SK-N-SH treated with all-trans-retinoic acid at 6 μM for 48 hours (cell line): ENCODE measurements at regions not wholly inside any gene's neighbourhood (a gene's known extent, or its start where the extent isn't known, plus 50 kb on each side); places are given as distances from the start of the nearest gene placed in this dataset.

Source experiments
- ATAC-seq: fragments of 200-7000 bp; cut with Tn5 transposase; 3 replicates; pipeline ENCODE4 v1.9.1; 2020; ENCODE audit warnings: mild to moderate bottlenecking, moderate library complexity
- ARNTL ChIP-seq: fragments of 450-650 bp; formaldehyde crosslinking; IDR thresholded peaks from 2 replicates; pipeline ENCODE4 v1.5.0; 2020; ENCODE audit warnings: low read depth, mild to moderate bottlenecking, moderate library complexity, borderline replicate concordance
- BACH2 ChIP-seq: fragments of 250-450 bp; sonication (Bioruptor Pico); IDR thresholded peaks from 2 replicates; pipeline ENCODE4 v1.9.0; 2021; ENCODE audit warnings: mild to moderate bottlenecking, borderline replicate concordance
- CREB5 ChIP-seq: fragments of 250-450 bp; sonication (Bioruptor Pico); IDR thresholded peaks from 2 replicates; pipeline ENCODE4 v1.5.1; 2020; ENCODE audit warnings: low read depth, mild to moderate bottlenecking, moderate library complexity
- CSDC2 ChIP-seq: fragments of 250-450 bp; sonication (Bioruptor Pico); IDR thresholded peaks from 2 replicates; pipeline ENCODE4 v1.5.0; 2020; ENCODE audit warnings: mild to moderate bottlenecking, moderate library complexity
- CSRNP3 ChIP-seq: fragments of 250-450 bp; sonication (Bioruptor Pico); IDR thresholded peaks from 2 replicates; pipeline ENCODE4 v1.5.1; 2021; ENCODE audit warnings: mild to moderate bottlenecking, moderate library complexity
- ESRRG ChIP-seq: fragments of 250-450 bp; sonication (Bioruptor Pico); IDR thresholded peaks from 2 replicates; pipeline ENCODE4 v1.6.1; 2021; ENCODE audit warnings: mild to moderate bottlenecking
- GLIS3 ChIP-seq: fragments of 250-450 bp; sonication (Bioruptor Pico); IDR thresholded peaks from 2 replicates; pipeline ENCODE4 v1.5.0; 2020; ENCODE audit warnings: mild to moderate bottlenecking, moderate library complexity
- OSR1 ChIP-seq: fragments of 250-450 bp; sonication (Bioruptor Pico); IDR thresholded peaks from 2 replicates; pipeline ENCODE4 v1.8.0; 2022; ENCODE audit warnings: moderate library complexity, mild to moderate bottlenecking, inconsistent platforms
- PPARA ChIP-seq: fragments of 250-450 bp; sonication (Bioruptor Pico); IDR thresholded peaks from 2 replicates; pipeline ENCODE4 v1.5.0; 2020; ENCODE audit warnings: mild to moderate bottlenecking, borderline replicate concordance
- RARB ChIP-seq: fragments of 250-450 bp; sonication (Bioruptor Pico); IDR thresholded peaks from 2 replicates; pipeline ENCODE4 v1.8.0; 2021; ENCODE audit warnings: mild to moderate bottlenecking, moderate library complexity
- SNAI2 ChIP-seq: fragments of 250-450 bp; sonication (Bioruptor Pico); IDR thresholded peaks from 2 replicates; pipeline ENCODE4 v1.5.0; 2020; ENCODE audit warnings: mild to moderate bottlenecking, moderate library complexity
- TCF4 ChIP-seq: fragments of 250-450 bp; sonication (Bioruptor Pico); IDR thresholded peaks from 2 replicates; pipeline ENCODE4 v1.8.0; 2021; ENCODE audit warnings: mild to moderate bottlenecking, moderate library complexity, borderline replicate concordance
- ZC3H10 ChIP-seq: fragments of 250-450 bp; sonication (Bioruptor Pico); IDR thresholded peaks from 2 replicates; pipeline ENCODE4 v1.5.1; 2021; ENCODE audit warnings: mild to moderate bottlenecking, moderate library complexity
- ZFP3 ChIP-seq: fragments of 250-450 bp; sonication (Bioruptor Pico); IDR thresholded peaks from 2 replicates; pipeline ENCODE4 v1.5.0; 2020; ENCODE audit warnings: mild to moderate bottlenecking, moderate library complexity
- ZFP30 ChIP-seq: fragments of 450-650 bp; formaldehyde crosslinking; IDR thresholded peaks from 2 replicates; pipeline ENCODE4 v1.5.0; 2022; ENCODE audit warnings: mild to moderate bottlenecking, moderate library complexity
- ZNF565 ChIP-seq: fragments of 450-650 bp; formaldehyde crosslinking; conservative IDR thresholded peaks from 2 replicates; pipeline ENCODE4 v1.5.0; 2020; ENCODE audit warnings: low read depth, mild to moderate bottlenecking, moderate library complexity
- ZNF8 ChIP-seq: fragments of 450-650 bp; formaldehyde crosslinking; IDR thresholded peaks from 2 replicates; pipeline ENCODE4 v1.5.0; 2020; ENCODE audit warnings: mild to moderate bottlenecking, moderate library complexity
- TF ChIP-seq, protein P1 (sequence below): fragments of 250-450 bp; sonication (Bioruptor Pico); IDR thresholded peaks from 2 replicates; pipeline ENCODE4 v1.8.0; 2020; ENCODE audit warnings: mild to moderate bottlenecking, moderate library complexity, borderline replicate concordance
- TF ChIP-seq, protein P2 (sequence below): fragments of 250-450 bp; sonication (Bioruptor Pico); IDR thresholded peaks from 2 replicates; pipeline ENCODE4 v1.8.0; 2021; ENCODE audit warnings: low read depth, mild to moderate bottlenecking, moderate library complexity, borderline replicate concordance
- TF ChIP-seq, protein P3 (sequence below): fragments of 250-450 bp; sonication (Bioruptor Pico); IDR thresholded peaks from 2 replicates; pipeline ENCODE4 v1.5.0; 2020; ENCODE audit warnings: mild to moderate bottlenecking, moderate library complexity

GRCh38 chr3:34319881-34320280 lies 521.5 kb downstream of the PDCD6IP start (continued):
- TF ChIP-seq, protein P1, sequence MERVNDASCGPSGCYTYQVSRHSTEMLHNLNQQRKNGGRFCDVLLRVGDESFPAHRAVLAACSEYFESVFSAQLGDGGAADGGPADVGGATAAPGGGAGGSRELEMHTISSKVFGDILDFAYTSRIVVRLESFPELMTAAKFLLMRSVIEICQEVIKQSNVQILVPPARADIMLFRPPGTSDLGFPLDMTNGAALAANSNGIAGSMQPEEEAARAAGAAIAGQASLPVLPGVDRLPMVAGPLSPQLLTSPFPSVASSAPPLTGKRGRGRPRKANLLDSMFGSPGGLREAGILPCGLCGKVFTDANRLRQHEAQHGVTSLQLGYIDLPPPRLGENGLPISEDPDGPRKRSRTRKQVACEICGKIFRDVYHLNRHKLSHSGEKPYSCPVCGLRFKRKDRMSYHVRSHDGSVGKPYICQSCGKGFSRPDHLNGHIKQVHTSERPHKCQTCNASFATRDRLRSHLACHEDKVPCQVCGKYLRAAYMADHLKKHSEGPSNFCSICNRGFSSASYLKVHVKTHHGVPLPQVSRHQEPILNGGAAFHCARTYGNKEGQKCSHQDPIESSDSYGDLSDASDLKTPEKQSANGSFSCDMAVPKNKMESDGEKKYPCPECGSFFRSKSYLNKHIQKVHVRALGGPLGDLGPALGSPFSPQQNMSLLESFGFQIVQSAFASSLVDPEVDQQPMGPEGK = no peak
- no peak for TF ChIP-seq TCF4 (CRISPR knock-in tag)
- no peak for TF ChIP-seq OSR1 (CRISPR knock-in tag)
- TF ChIP-seq ESRRG (CRISPR knock-in tag) = no peak
- TF ChIP-seq, all 23 proteins: peak for 0

DNA sequence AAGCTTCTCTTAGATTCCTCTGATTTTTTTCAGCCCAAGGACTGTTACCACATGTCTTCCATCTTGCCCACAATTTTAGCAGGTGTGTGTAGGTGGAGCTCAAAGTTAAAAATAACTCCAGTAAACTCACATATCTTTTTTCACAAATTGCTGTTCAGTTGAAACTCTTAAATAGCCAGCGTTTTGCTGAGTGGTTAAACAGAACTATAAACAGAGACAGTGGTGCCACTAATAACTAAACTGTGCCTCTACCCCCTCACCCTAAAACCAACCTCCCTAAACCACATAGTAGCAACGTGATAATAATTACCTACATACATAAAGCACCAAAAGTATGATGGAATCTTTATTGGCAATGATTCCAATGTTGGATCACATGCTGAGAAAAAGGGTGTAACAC lies 525.1 kb downstream of the PDCD6IP start:
- no peak for ATAC-seq
- TF ChIP-seq ARNTL (no peak), OSR1 (CRISPR knock-in tag) (no peak), ZFP30 (CRISPR knock-in tag) (no peak), BACH2 (CRISPR knock-in tag) (no peak), CSDC2 (no peak)

- TF ChIP-seq PPARA (CRISPR knock-in tag) (no peak), CREB5 (CRISPR knock-in tag) (no peak), ZNF565 (no peak), CSRNP3 (CRISPR knock-in tag) (no peak), SNAI2 (CRISPR knock-in tag) (no peak), ESRRG (CRISPR knock-in tag) (no peak), ARNTL (no peak), CSDC2 (no peak), BACH2 (CRISPR knock-in tag) (no peak)
- TF ChIP-seq, protein P2, sequence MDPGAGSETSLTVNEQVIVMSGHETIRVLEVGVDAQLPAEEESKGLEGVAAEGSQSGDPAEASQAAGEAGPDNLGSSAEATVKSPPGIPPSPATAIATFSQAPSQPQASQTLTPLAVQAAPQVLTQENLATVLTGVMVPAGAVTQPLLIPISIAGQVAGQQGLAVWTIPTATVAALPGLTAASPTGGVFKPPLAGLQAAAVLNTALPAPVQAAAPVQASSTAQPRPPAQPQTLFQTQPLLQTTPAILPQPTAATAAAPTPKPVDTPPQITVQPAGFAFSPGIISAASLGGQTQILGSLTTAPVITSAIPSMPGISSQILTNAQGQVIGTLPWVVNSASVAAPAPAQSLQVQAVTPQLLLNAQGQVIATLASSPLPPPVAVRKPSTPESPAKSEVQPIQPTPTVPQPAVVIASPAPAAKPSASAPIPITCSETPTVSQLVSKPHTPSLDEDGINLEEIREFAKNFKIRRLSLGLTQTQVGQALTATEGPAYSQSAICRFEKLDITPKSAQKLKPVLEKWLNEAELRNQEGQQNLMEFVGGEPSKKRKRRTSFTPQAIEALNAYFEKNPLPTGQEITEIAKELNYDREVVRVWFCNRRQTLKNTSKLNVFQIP (CRISPR knock-in tag) = no peak
- TF ChIP-seq, protein P3, sequence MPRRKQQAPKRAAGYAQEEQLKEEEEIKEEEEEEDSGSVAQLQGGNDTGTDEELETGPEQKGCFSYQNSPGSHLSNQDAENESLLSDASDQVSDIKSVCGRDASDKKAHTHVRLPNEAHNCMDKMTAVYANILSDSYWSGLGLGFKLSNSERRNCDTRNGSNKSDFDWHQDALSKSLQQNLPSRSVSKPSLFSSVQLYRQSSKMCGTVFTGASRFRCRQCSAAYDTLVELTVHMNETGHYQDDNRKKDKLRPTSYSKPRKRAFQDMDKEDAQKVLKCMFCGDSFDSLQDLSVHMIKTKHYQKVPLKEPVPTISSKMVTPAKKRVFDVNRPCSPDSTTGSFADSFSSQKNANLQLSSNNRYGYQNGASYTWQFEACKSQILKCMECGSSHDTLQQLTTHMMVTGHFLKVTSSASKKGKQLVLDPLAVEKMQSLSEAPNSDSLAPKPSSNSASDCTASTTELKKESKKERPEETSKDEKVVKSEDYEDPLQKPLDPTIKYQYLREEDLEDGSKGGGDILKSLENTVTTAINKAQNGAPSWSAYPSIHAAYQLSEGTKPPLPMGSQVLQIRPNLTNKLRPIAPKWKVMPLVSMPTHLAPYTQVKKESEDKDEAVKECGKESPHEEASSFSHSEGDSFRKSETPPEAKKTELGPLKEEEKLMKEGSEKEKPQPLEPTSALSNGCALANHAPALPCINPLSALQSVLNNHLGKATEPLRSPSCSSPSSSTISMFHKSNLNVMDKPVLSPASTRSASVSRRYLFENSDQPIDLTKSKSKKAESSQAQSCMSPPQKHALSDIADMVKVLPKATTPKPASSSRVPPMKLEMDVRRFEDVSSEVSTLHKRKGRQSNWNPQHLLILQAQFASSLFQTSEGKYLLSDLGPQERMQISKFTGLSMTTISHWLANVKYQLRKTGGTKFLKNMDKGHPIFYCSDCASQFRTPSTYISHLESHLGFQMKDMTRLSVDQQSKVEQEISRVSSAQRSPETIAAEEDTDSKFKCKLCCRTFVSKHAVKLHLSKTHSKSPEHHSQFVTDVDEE = no peak
- no peak for ATAC-seq
Measured at GRCh38 chr3:34346656-34347055, 548.2 kb downstream of the PDCD6IP start.

DNA sequence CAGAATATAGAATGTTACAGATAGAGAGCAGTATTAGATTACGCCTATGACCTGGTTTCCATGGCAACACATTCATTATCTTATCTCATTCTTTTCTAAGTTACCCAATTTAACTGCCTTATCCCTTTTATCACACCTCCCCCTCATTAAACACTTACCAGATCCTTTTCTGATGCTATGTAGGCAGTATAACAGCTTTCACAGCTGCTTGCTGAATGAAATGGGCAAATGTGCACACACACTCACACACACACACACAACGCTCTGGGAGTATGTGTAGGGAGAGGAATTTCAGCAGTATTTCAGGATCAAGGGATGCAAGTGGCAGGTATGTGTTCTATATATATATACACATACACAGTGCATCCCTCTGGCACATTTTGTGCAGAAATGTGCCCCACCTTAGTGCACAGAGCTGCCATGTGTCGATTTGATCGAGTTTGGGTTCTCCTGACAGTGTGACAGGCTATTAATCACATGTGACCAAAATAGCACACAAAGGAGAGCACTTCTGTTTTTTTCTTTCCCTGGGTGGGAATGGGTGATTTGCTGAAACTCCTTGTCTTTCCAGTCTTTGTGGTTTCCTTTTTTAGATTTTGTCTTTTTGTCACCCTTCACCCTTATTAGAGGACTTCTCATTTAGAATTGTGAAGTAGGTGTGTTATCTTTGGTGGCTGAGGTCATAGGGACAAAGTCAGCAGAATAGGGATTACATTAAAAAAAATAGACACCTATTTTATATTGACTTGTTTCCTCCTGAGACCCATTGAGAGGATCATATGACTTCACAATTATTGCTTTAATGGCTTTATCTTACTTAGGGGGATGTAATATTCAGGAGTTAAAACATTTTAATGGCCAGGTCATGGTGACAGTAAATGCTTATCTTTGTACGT lies 553.7 kb downstream of the PDCD6IP start:
- TF ChIP-seq, protein P1 = no peak
- TF ChIP-seq OSR1 (CRISPR knock-in tag) (no peak), CSRNP3 (CRISPR knock-in tag) (no peak), ZNF8 (CRISPR knock-in tag) (no peak), ZFP3 (no peak), RARB (CRISPR knock-in tag) (no peak), GLIS3 (CRISPR knock-in tag) (no peak), BACH2 (CRISPR knock-in tag) (no peak), CSDC2 (no peak), ZFP30 (CRISPR knock-in tag) (no peak), ZC3H10 (CRISPR knock-in tag) (no peak)
- TF ChIP-seq, protein P2 (CRISPR knock-in tag) = no peak
- ATAC-seq = no peak
